Astrocyte of the spinal cord (primary cell): ENCODE measurements at regions not wholly inside any gene's neighbourhood (a gene's known extent, or its start where the extent isn't known, plus 50 kb on each side); places are given as distances from the start of the nearest gene placed in this dataset.

Experiments
- DNase-seq: peaks from one replicate; pipeline ENCODE4 v3.0.0; 2011; ENCODE audit warnings: low read depth, low spot score
- H3K4me3 ChIP-seq: 2 replicates; pipeline ENCODE4 v1.5.1; 2011; ENCODE audit warnings: low read depth, mild to moderate bottlenecking, low read length, moderate library complexity
- CTCF ChIP-seq: IDR thresholded peaks from 2 replicates; pipeline ENCODE4 v1.5.1; 2012; ENCODE audit warnings: low read depth, mild to moderate bottlenecking, low read length, inconsistent platforms
- in situ Hi-C: cut with HindIII; loops from 2 replicates; pipeline ENCODE4 v1.10.0; 2017; ENCODE audit warnings: low sequenced_read_pairs

- no peak for DNase-seq
- in situ Hi-C loops, result no loop called here
- H3K4me3 ChIP-seq, result no peak overlapping the region
- TF ChIP-seq CTCF, result no peak
Observed at GRCh38 chr20:55592866-55593265, 412.5 kb downstream of the CBLN4 start.

- TF ChIP-seq CTCF, result no peak
- in situ Hi-C loops, result no loop called here
Observed at GRCh38 chr20:55586610-55587009, 418.7 kb downstream of the CBLN4 start.

GRCh38 chr20:55584964-55585363 is 420.4 kb downstream of the CBLN4 start:
- no peak overlapping the region for H3K4me3 ChIP-seq
- no peak for DNase-seq
- no peak for TF ChIP-seq CTCF
- in situ Hi-C loops, result no loop called here

More at GRCh38 chr20:55586610-55587009, 418.7 kb downstream of the CBLN4 start:
- no peak overlapping the region for H3K4me3 ChIP-seq
- no peak for DNase-seq

GRCh38 chr20:55584307-55584706 is 421.0 kb downstream of the CBLN4 start:
- no peak for DNase-seq
- H3K4me3 ChIP-seq, result no peak overlapping the region
- no peak for TF ChIP-seq CTCF
- in situ Hi-C loops, result no loop called here

GRCh38 chr20:55583036-55583435 is 422.3 kb downstream of the CBLN4 start:
- DNase-seq, result no peak
- TF ChIP-seq CTCF, result no peak
- no peak overlapping the region for H3K4me3 ChIP-seq
- in situ Hi-C loops, result no loop called here

- no peak for TF ChIP-seq CTCF
- no peak overlapping the region for H3K4me3 ChIP-seq
- no peak for DNase-seq
- in situ Hi-C loops, result no loop called here
Observed at GRCh38 chr20:55582498-55582897, 422.8 kb downstream of the CBLN4 start.

- in situ Hi-C loops, result no loop called here
- no peak for DNase-seq
- H3K4me3 ChIP-seq, result no peak overlapping the region
- no peak for TF ChIP-seq CTCF
Observed at GRCh38 chr20:55581519-55581918, 423.8 kb downstream of the CBLN4 start.
